Heart right ventricle (tissue), 16 donors: ENCODE measurements at regions not wholly inside any gene's neighbourhood (a gene's known extent, or its start where the extent isn't known, plus 50 kb on each side); places are given as distances from the start of the nearest gene placed in this dataset.

Experiments used
- ATAC-seq, 8 donors: fragments of 200-7000 bp; cut with Tn5 transposase; one replicate each; pipeline ENCODE4 v1.9.1; 2020; ENCODE audit warnings: mild to moderate bottlenecking in 8 of 8, moderate library complexity in 8 of 8, moderate number of reproducible peaks in 1 of 8
- DNase-seq, 2 donors: peaks; one replicate each; pipeline ENCODE4 v3.0.0-alpha.2; 2020
- H3K27ac ChIP-seq, 10 donors: fragments of 200-600 bp; sonication (generic) in 2 of 10; one replicate each; pipeline versions ENCODE4 v1.5.0 to v1.8.0; 2020 to 2022; ENCODE audit warnings: mild to moderate bottlenecking in 3 of 10
- H3K27me3 ChIP-seq, 7 donors: fragments of 200-600 bp; one replicate each; pipeline ENCODE4 v1.8.0; 2021 to 2022; ENCODE audit warnings: mild to moderate bottlenecking in 2 of 7
- H3K36me3 ChIP-seq, 9 donors: fragments of 200-600 bp; sonication (generic) in 1 of 9; one replicate each; pipeline versions ENCODE4 v1.5.0 to v1.8.0; 2020 to 2022; ENCODE audit warnings: mild to moderate bottlenecking in 2 of 9
- H3K4me1 ChIP-seq, 9 donors: fragments of 200-600 bp; sonication (generic) in 1 of 9; one replicate each; pipeline versions ENCODE4 v1.5.0 to v1.8.0; 2020 to 2022; ENCODE audit warnings: mild to moderate bottlenecking in 4 of 9
- H3K4me3 ChIP-seq, 10 donors: fragments of 200-600 bp; sonication (generic) in 2 of 10; one replicate each; pipeline versions ENCODE4 v1.5.0 to v1.8.0; 2020 to 2022; ENCODE audit warnings: mild to moderate bottlenecking in 7 of 10, moderate library complexity in 2 of 10
- H3K9me3 ChIP-seq, 11 donors: fragments of 200-600 bp in 10 of 11; sonication (generic) in 2 of 11; one replicate each; pipeline versions ENCODE4 v1.5.0 to v1.8.0; 2013 to 2022; ENCODE audit warnings: mild to moderate bottlenecking in 2 of 11, control low read depth in 1 of 11, moderate library complexity in 1 of 11
- WGBS, 2 donors: extraction: QIAGEN DNeasy Blood & Tissue Kit; methylation state at CpG; one replicate each; pipeline ENCODE4 v1.1.7; 2013; ENCODE audit warnings: inconsistent platforms in 1 of 2; 5-methylcytosine and 5-hydroxymethylcytosine counted together
- intact Hi-C, 10 donors: fragments of 100-400 bp; cut with DNase I; formaldehyde crosslinking; loops; one replicate each; pipeline versions ENCODE4 v1.11.1 to v1.14.2; 2022
- TF ChIP-seq, protein P1 (sequence below), 9 donors: fragments of 200-600 bp; sonication (generic) in 2 of 9; IDR thresholded peaks; one replicate each; pipeline versions ENCODE4 v1.5.0 to v1.8.0; 2021 to 2022; ENCODE audit warnings: antibody characterized with exemption in 9 of 9, mild to moderate bottlenecking in 5 of 9, moderate library complexity in 1 of 9
- donor health status: Arrhythmogenic right ventricular cardiomyopathy.
- donor health status: ischemic (EF 13 %, LVEDD 7.1; RV severe dilation, severe dysfunction).
- donor health status: healthy with polysubstance abuse.
- donor health status: DM: no; HTN: yes; CAD: no.
- donor health status: DM: no; HTN: no; CAD: no.
- donor health status: ischemic (EF 25% LVEDD 6.9; RV normal size, moderate dysfunction).
- donor health status: ischemic (EF 25% LVEDD 5.7; RV mildly dilated, moderate dysfunction).
- donor health status: healthy.
- donor health status: DM: yes; HTN: yes; CAD: no.
- donor health status: Ischemic cardiomyopathy.
- donor health status: ischemic (EF 35%, LVEDD 5.7; RV mildly dilated, moderate dysfunction).
- donor health status: nonischemic (EF 11% LVEDD 7.7; RV severe dilation, severe dysfunction).
- donor health status: DM: yes; HTN: yes; CAD: no.
- donor health status: PGD.
- donor health status: ischemic (EF 29% LVEDD 5.4; RV normal size, mild dysfunction).
- donor health status: nonischemic (EF 23%, LVEDD 6.1; RV moderate dilation, normal function).

DNA sequence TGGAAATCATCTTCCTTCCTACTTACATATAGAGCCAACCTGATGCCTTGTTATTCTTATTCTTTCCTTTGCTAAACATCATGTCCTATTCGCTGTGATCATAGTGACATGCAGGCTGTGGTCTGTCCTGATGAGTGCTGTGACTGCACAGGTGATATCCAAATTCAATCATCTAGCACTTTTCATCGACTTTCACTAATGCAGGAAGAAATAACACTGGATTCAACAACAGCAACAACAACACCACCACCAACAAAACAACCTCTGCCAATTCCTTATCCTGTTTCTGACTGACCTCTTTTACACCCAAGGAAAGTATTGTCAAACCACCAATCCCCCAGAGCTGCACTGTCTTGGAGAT is 203.2 kb upstream of the PHYHIPL start:
- Histone ChIP-seq H3K27ac (no peak overlapping the region), H3K36me3 (no peaks in the 10 kb centered on the region), H3K27me3 (peaks cover 0 to 3% (median 0%) of the 10 kb centered on the region in 7 donors), H3K4me3 (no peak overlapping the region), H3K4me1 (no peaks in the 10 kb centered on the region), H3K9me3 (peaks cover 0 to 3% (median 0%) of the 10 kb centered on the region in 11 donors)
- ATAC-seq (no peak), DNase-seq (no peak)
- WGBS, 2 donors = 84 to 93% methylated on average over 2 of the region's 2 CpGs
- intact Hi-C loops = no loop called here
- TF ChIP-seq, protein P1, sequence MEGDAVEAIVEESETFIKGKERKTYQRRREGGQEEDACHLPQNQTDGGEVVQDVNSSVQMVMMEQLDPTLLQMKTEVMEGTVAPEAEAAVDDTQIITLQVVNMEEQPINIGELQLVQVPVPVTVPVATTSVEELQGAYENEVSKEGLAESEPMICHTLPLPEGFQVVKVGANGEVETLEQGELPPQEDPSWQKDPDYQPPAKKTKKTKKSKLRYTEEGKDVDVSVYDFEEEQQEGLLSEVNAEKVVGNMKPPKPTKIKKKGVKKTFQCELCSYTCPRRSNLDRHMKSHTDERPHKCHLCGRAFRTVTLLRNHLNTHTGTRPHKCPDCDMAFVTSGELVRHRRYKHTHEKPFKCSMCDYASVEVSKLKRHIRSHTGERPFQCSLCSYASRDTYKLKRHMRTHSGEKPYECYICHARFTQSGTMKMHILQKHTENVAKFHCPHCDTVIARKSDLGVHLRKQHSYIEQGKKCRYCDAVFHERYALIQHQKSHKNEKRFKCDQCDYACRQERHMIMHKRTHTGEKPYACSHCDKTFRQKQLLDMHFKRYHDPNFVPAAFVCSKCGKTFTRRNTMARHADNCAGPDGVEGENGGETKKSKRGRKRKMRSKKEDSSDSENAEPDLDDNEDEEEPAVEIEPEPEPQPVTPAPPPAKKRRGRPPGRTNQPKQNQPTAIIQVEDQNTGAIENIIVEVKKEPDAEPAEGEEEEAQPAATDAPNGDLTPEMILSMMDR (IDR thresholded peaks at IDR 0.05) = no peak

DNA sequence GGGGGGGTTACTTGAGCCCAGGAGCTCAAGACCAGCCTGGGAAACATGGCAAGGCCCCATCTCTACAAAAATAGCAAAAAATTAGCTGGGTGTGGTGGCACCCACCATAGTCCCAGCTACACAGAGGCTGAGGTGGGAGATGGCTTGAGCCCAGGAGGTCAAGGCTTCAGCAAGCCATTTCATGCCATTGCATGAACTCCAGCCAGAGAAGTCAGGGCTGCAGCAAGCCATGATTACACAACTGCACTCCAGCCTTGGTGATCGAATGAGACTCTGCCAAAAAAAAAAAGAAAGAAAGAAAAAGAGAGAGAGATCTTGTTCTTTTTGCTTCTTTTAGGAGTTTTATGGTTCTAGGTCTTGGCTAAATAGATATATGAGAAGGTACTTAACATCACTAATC is 200.2 kb upstream of the PHYHIPL start:
- no peak overlapping the region for H3K4me3 ChIP-seq
- H3K27ac ChIP-seq = no peak overlapping the region
- no peak for DNase-seq
- no peaks in the 10 kb centered on the region for H3K4me1 ChIP-seq
- intact Hi-C loops = no loop called here
- TF ChIP-seq, protein P1 (IDR thresholded peaks at IDR 0.05) = no peak
- H3K36me3 ChIP-seq = no peaks in the 10 kb centered on the region
- H3K9me3 ChIP-seq = no peaks in the 10 kb centered on the region
- no peak for ATAC-seq
- H3K27me3 ChIP-seq = no peaks in the 10 kb centered on the region
- WGBS, 2 donors = 67 to 83% methylated on average over 1 of the region's 1 CpG

DNA sequence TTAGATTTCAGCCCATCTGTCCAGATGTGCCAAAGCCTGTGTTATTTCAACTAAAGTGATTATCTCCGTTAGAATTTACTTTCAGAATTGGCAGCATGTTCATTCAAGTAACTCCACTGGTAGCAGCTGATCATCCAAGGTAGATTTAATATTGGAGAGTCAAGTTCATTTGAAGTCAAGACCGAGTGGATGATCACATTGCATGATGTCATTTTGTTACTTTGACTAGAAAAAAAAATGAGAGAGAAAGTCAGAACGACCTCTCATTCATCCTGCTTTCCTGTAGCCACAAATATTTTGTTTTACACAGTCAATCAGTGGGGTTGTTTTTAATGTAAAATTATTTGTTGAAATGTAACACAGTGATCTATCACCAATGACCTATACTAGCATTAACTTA is 196.7 kb upstream of the PHYHIPL start:
- no peaks in the 10 kb centered on the region for H3K9me3 ChIP-seq
- ATAC-seq (no peak), DNase-seq (no peak)
- no peaks in the 10 kb centered on the region for H3K36me3 ChIP-seq
- intact Hi-C loops = no loop called here
- no peaks in the 10 kb centered on the region for H3K4me1 ChIP-seq
- no peak overlapping the region for H3K27ac ChIP-seq
- WGBS, 2 donors = 52 to 59% methylated on average over 3 of the region's 3 CpGs
- no peak overlapping the region for H3K4me3 ChIP-seq
- TF ChIP-seq, protein P1 (IDR thresholded peaks at IDR 0.05) = no peak
- H3K27me3 ChIP-seq = no peaks in the 10 kb centered on the region

DNA sequence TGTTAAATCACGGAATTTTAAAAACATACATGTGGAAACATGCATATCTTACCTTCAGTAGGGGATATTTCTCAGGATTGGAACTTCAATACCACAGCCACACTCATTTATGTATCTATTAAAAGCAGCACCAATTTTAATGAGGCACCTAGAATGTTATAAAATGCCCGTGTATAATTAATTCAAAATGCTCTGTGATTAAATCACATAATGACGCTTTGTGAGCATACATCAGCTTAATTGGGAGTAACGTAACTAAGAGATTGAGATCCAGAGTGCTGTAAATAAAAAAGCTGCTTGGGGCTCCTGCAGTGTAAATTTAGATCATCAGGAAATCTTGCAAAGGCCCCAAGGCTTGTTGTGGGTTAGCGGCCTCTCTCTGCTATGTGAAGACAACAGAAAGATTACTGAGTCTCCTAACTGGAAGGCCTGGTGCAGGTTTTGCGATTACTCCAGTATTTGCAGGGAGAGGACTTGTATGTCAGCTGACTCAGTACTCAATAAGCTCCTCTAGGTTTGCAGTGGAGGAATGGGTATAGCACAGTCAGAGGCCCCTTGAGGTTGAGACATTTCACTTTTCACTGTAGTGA is 195.5 kb upstream of the PHYHIPL start:
- intact Hi-C loops = no loop called here
- Histone ChIP-seq H3K27me3 (no peaks in the 10 kb centered on the region), H3K9me3 (no peaks in the 10 kb centered on the region), H3K4me1 (no peaks in the 10 kb centered on the region), H3K36me3 (no peaks in the 10 kb centered on the region), H3K4me3 (no peak overlapping the region), H3K27ac (no peak overlapping the region)
- ATAC-seq = no peak
- TF ChIP-seq, protein P1 (IDR thresholded peaks at IDR 0.05) = no peak
- DNase-seq = no peak
- 89 to 90% methylated on average over 6 of the region's 6 CpGs for WGBS, 2 donors
